H1 (cell line): ENCODE measurements at regions not wholly inside any gene's neighbourhood (a gene's known extent, or its start where the extent isn't known, plus 50 kb on each side); places are given as distances from the start of the nearest gene placed in this dataset.

ENCODE experiments used
- CTCF ChIA-PET: fragments of 300-600 bp; sonication (Branson Sonifier 250); formaldehyde crosslinking; loops from one replicate; lab custom pipeline; 2021; ENCODE audit not compliant: partially characterized antibody; lab: Charles Lee
- POLR2A ChIA-PET: fragments of 300-600 bp; sonication (Branson Sonifier 250); formaldehyde crosslinking; loops from one replicate; lab custom pipeline; 2021; ENCODE audit warnings: inconsistent platforms; ENCODE audit not compliant: partially characterized antibody; lab: Charles Lee
- DNase-seq, 2 experiments: peaks; one replicate each; pipeline versions ENCODE4 v3.0.0 to v3.0.0-alpha.2; 2010 to 2022; ENCODE audit warnings: low spot score in 2 of 2, low read depth in 1 of 2, mixed read lengths in 1 of 2
- FAIRE-seq: peaks from 2 replicates; lab custom pipeline; 2011; peaks lifted over from hg19 to GRCh38; lab: Jason Lieb, UNC
- H2AFZ ChIP-seq: 2 replicates; pipeline ENCODE4 v1.8.1; 2012; ENCODE audit warnings: low read length, inconsistent platforms
- H2AK5ac ChIP-seq: 2 replicates; pipeline ENCODE4 v1.6.1; 2013; ENCODE audit warnings: low read depth, low read length
- H2BK120ac ChIP-seq: replicated peaks from 2 replicates; pipeline ENCODE3; 2013; ENCODE audit warnings: low read depth, low read length, inconsistent platforms
- H2BK12ac ChIP-seq: 2 replicates; pipeline ENCODE4 v1.6.1; 2013; ENCODE audit warnings: low read depth, low read length
- H2BK15ac ChIP-seq: 2 replicates; pipeline ENCODE4 v1.6.1; 2013; ENCODE audit warnings: low read length
- H2BK20ac ChIP-seq: 2 replicates; pipeline ENCODE4 v1.6.1; 2013; ENCODE audit warnings: low read length
- H2BK5ac ChIP-seq: 2 replicates; pipeline ENCODE4 v1.6.1; 2013; ENCODE audit warnings: low read depth, low read length
- H3K14ac ChIP-seq: 2 replicates; pipeline ENCODE4 v1.6.1; 2013; ENCODE audit warnings: inconsistent platforms; ENCODE audit not compliant: insufficient read length
- H3K18ac ChIP-seq: 2 replicates; pipeline ENCODE4 v1.6.1; 2013; ENCODE audit warnings: low read length; ENCODE audit errors: extremely low read depth
- H3K23ac ChIP-seq: 2 replicates; pipeline ENCODE4 v1.6.1; 2013; ENCODE audit warnings: inconsistent platforms; ENCODE audit not compliant: insufficient read length
- H3K23me2 ChIP-seq: 2 replicates; pipeline ENCODE4 v1.6.1; 2013; ENCODE audit warnings: low read depth, low read length
- H3K27ac ChIP-seq: 2 replicates; pipeline ENCODE4 v1.6.1; 2011; ENCODE audit warnings: low read depth, low read length, inconsistent platforms
- H3K27me3 ChIP-seq, 4 experiments: replicated peaks in 1 of 4; 1 replicate in 1 of 4; 2 replicates in 3 of 4; pipeline versions ENCODE4 v1.6.1 to v1.8.1; 2011 to 2013; ENCODE audit warnings: low read length in 3 of 4, mild to moderate bottlenecking in 3 of 4, inconsistent platforms in 2 of 4, mixed read lengths in 2 of 4, moderate library complexity in 1 of 4; ENCODE audit not compliant: control insufficient read depth in 3 of 4, insufficient read depth in 3 of 4; ENCODE audit errors: extremely low read depth in 1 of 4
- H3K36me3 ChIP-seq, 4 experiments: 2 replicates each; pipeline versions ENCODE4 v1.6.1 to v1.8.1; 2011 to 2013; ENCODE audit warnings: mild to moderate bottlenecking in 4 of 4, low read length in 3 of 4, moderate library complexity in 2 of 4, control low read depth in 1 of 4, inconsistent platforms in 1 of 4; ENCODE audit not compliant: insufficient read depth in 4 of 4, control insufficient read depth in 2 of 4
- H3K4ac ChIP-seq: replicated peaks from 2 replicates; pipeline ENCODE3; 2013; ENCODE audit warnings: low read length, low read depth, mixed read lengths, inconsistent platforms; ENCODE audit not compliant: insufficient read length
- H3K4me1 ChIP-seq, 4 experiments: replicated peaks in 1 of 4; 1 replicate in 1 of 4; 2 replicates in 3 of 4; pipeline versions ENCODE4 v1.6.1 to v1.8.1; 2011 to 2013; ENCODE audit warnings: low read length in 3 of 4, inconsistent platforms in 2 of 4, mixed read lengths in 1 of 4; ENCODE audit not compliant: insufficient read depth in 4 of 4, control insufficient read depth in 3 of 4
- H3K4me2 ChIP-seq, 2 experiments: 2 replicates each; pipeline versions ENCODE4 v1.6.1 to v1.8.1; 2011 to 2013; ENCODE audit warnings: low read depth in 2 of 2, low read length in 2 of 2, control low read depth in 1 of 2, inconsistent platforms in 1 of 2, mild to moderate bottlenecking in 1 of 2; ENCODE audit not compliant: insufficient read depth in 1 of 2
- H3K4me3 ChIP-seq, 4 experiments: fragments of 200-600, 300-600 bp in 1 of 4; sonication (generic), shearing (Covaris generic), sonication (Bioruptor Twin) in 1 of 4; 2 replicates each; pipeline versions ENCODE4 v1.5.1 to v1.8.1; 2011 to 2016; ENCODE audit warnings: low read length in 4 of 4, low read depth in 3 of 4, control low read depth in 2 of 4, inconsistent platforms in 2 of 4, mild to moderate bottlenecking in 2 of 4, mixed read lengths in 1 of 4, moderate library complexity in 1 of 4; ENCODE audit not compliant: insufficient read depth in 2 of 4; ENCODE audit errors: extremely low read depth in 1 of 4
- H3K56ac ChIP-seq: replicated peaks from 2 replicates; pipeline ENCODE3; 2013; ENCODE audit warnings: low read depth, mild to moderate bottlenecking, mixed read lengths, low read length, inconsistent platforms; ENCODE audit not compliant: insufficient read length
- H3K79me1 ChIP-seq: 2 replicates; pipeline ENCODE4 v1.6.1; 2013; ENCODE audit warnings: low read depth, low read length, control low read depth
- H3K79me2 ChIP-seq, 2 experiments: 2 replicates each; pipeline versions ENCODE4 v1.6.1 to v1.8.1; 2012 to 2013; ENCODE audit warnings: low read length in 2 of 2, mild to moderate bottlenecking in 2 of 2, inconsistent platforms in 1 of 2; ENCODE audit not compliant: insufficient read depth in 2 of 2, control insufficient read depth in 1 of 2
- H3K9ac ChIP-seq, 4 experiments: replicated peaks in 1 of 4; 1 replicate in 1 of 4; 2 replicates in 3 of 4; pipeline versions ENCODE4 v1.6.1 to v1.8.1; 2011 to 2013; ENCODE audit warnings: low read depth in 3 of 4, low read length in 3 of 4, control low read depth in 2 of 4, mild to moderate bottlenecking in 2 of 4, moderate library complexity in 2 of 4, inconsistent platforms in 1 of 4; ENCODE audit errors: extremely low read depth in 1 of 4
- H3K9me3 ChIP-seq, 2 experiments: 2 replicates each; pipeline versions ENCODE4 v1.6.1 to v1.8.1; 2012 to 2013; ENCODE audit warnings: mild to moderate bottlenecking in 2 of 2, moderate library complexity in 2 of 2, control low read depth in 1 of 2, inconsistent platforms in 1 of 2, low read depth in 1 of 2, low read length in 1 of 2, mixed read lengths in 1 of 2; ENCODE audit not compliant: insufficient read depth in 2 of 2
- H4K20me1 ChIP-seq, 2 experiments: replicated peaks in 1 of 2; 2 replicates each; pipeline versions ENCODE3 to v1.8.1; 2011 to 2013; ENCODE audit warnings: inconsistent platforms in 2 of 2, low read length in 2 of 2, mild to moderate bottlenecking in 1 of 2; ENCODE audit not compliant: insufficient read depth in 2 of 2, control insufficient read depth in 1 of 2
- H4K5ac ChIP-seq: 2 replicates; pipeline ENCODE4 v1.6.1; 2013; ENCODE audit warnings: low read length, low read depth, mixed read lengths, inconsistent platforms; ENCODE audit not compliant: insufficient read length
- H4K8ac ChIP-seq: 2 replicates; pipeline ENCODE4 v1.8.0; 2013; ENCODE audit warnings: mild to moderate bottlenecking, moderate library complexity, low read length, inconsistent platforms; ENCODE audit not compliant: insufficient read depth; ENCODE audit errors: extremely low read depth
- H4K91ac ChIP-seq: replicated peaks from 2 replicates; pipeline ENCODE3; 2013; ENCODE audit warnings: low read length, mixed read lengths, inconsistent platforms; ENCODE audit not compliant: insufficient read length
- CBX8 ChIP-seq: fragments of 300-800, 300-1000 bp; sonication (generic); IDR thresholded peaks from 2 replicates; pipeline ENCODE4 v1.7.1; 2016; ENCODE audit warnings: low read depth, low read length, borderline replicate concordance
- CEBPB ChIP-seq: IDR thresholded peaks from 2 replicates; pipeline ENCODE4 v1.6.1; 2012; ENCODE audit warnings: low read depth, low read length
- CHD2 ChIP-seq: IDR thresholded peaks from 2 replicates; pipeline ENCODE4 v1.6.1; 2012; ENCODE audit warnings: low read length, improper control_type of control experiment
- CREB1 ChIP-seq: IDR thresholded peaks from 2 replicates; pipeline ENCODE4 v1.6.1; 2012; ENCODE audit warnings: inconsistent platforms
- CTBP2 ChIP-seq: IDR thresholded peaks from 2 replicates; pipeline ENCODE4 v1.7.0; 2011; ENCODE audit warnings: borderline replicate concordance, mild to moderate bottlenecking, moderate library complexity, mixed read lengths, low read length; ENCODE audit not compliant: insufficient read depth, insufficient read length
- KDM4A ChIP-seq: IDR thresholded peaks from one replicate; pipeline ENCODE4 v1.7.1; 2012; ENCODE audit warnings: low read depth, mild to moderate bottlenecking, moderate library complexity, low read length, inconsistent platforms; ENCODE audit not compliant: severe bottlenecking
- NANOG ChIP-seq: IDR thresholded peaks from 2 replicates; pipeline ENCODE4 v1.6.1; 2011; ENCODE audit warnings: low read length, low read depth, mild to moderate bottlenecking, inconsistent platforms; ENCODE audit not compliant: insufficient read depth, poor library complexity, severe bottlenecking
- PHF8 ChIP-seq: fragments of 200-600 bp; sonication (generic); conservative IDR thresholded peaks from 2 replicates; pipeline ENCODE4 v1.7.1; 2012; ENCODE audit warnings: low read depth, mild to moderate bottlenecking, inconsistent platforms, low read length, moderate library complexity
- POLR2AphosphoS5 ChIP-seq: IDR thresholded peaks from 2 replicates; pipeline ENCODE4 v1.6.1; 2011; ENCODE audit warnings: low read depth, low read length
- SAP30 ChIP-seq: fragments of 300-600 bp; sonication (generic); IDR thresholded peaks from 2 replicates; pipeline ENCODE4 v1.7.1; 2012; ENCODE audit warnings: low read length, moderate library complexity, mild to moderate bottlenecking, inconsistent platforms; ENCODE audit not compliant: insufficient read depth, insufficient replicate concordance
- SIN3A ChIP-seq, 2 experiments: IDR thresholded peaks in 1 of 2; conservative IDR thresholded peaks in 1 of 2; 2 replicates each; pipeline ENCODE4 v1.6.1; 2011 to 2012; ENCODE audit warnings: low read length in 2 of 2, improper control_type of control experiment in 1 of 2, low read depth in 1 of 2, mild to moderate bottlenecking in 1 of 2
- TAF1 ChIP-seq: IDR thresholded peaks from 2 replicates; pipeline ENCODE4 v1.6.1; 2011; ENCODE audit warnings: mild to moderate bottlenecking, low read depth, low read length
- WGBS, 2 experiments: shearing (Covaris generic) in 1 of 2; methylation state at CpG; one replicate each; pipeline versions ENCODE4 v1.1.6 to v1.1.7; 2013 to 2015; ENCODE audit warnings: low lambda C conversion rate in 2 of 2, mixed read lengths in 2 of 2, inconsistent platforms in 1 of 2, low coverage in 1 of 2, missing lambda C conversion rate in 1 of 2; ENCODE audit not compliant: insufficient replicate concordance in 2 of 2, insufficient coverage in 1 of 2, insufficient read length in 1 of 2; ENCODE audit errors: extremely low coverage in 1 of 2, missing lambda C conversion rate in 1 of 2; 5-methylcytosine and 5-hydroxymethylcytosine counted together
- TF ChIP-seq, protein P1 (sequence below): IDR thresholded peaks from 2 replicates; pipeline ENCODE4 v1.6.1; 2011; ENCODE audit warnings: low read depth, mild to moderate bottlenecking, low read length; ENCODE audit not compliant: insufficient read depth

DNA sequence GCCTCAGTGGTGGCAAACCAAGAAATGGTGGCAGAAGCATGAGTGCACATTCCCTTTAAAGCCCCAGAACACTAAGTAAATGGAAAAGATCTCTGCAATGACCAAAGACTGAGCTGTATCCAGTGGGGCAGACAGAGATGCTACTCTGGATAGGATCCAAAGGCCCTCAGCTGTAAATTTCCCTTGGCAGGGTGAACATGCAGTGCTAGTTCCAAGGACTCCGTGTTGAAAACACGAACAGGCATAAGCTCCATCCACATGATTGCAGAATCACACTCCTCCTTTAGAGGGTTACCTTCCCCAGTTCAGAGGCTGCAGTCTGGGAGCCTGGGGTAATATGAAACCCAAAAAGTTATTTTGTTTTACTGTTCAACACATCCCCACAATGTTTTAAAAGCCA lies 98.6 kb upstream of the KLF7 start:
- Histone ChIP-seq H3K23me2 (no peaks in the 10 kb centered on the region), H2AFZ (no peak overlapping the region), H3K14ac (no peak overlapping the region), H3K18ac (no peak overlapping the region), H4K91ac (no peak overlapping the region), H2BK20ac (no peak overlapping the region; the same call in 1 of the 2 replicates), H3K4me1 (no peaks in the 10 kb centered on the region), H2AK5ac (no peak overlapping the region), H2BK12ac (no peak overlapping the region), H2BK120ac (no peak overlapping the region), H2BK5ac (no peak overlapping the region), H3K79me2 (no peaks in the 10 kb centered on the region), H4K8ac (no peak overlapping the region), H3K9ac (no peak overlapping the region), H3K36me3 (no peaks in the 10 kb centered on the region), H3K56ac (no peak overlapping the region), H3K9me3 (no peaks in the 10 kb centered on the region), H3K4ac (no peak overlapping the region), H3K23ac (no peak overlapping the region), H4K5ac (no peak overlapping the region), H3K27me3 (no peaks in the 10 kb centered on the region), H3K4me2 (no peak overlapping the region), H3K4me3 (no peak overlapping the region), H3K79me1 (no peaks in the 10 kb centered on the region), H3K27ac (no peak overlapping the region), H4K20me1 (no peaks in the 10 kb centered on the region), H2BK15ac (0 out of 2 replicates have a peak overlapping the region, but pooled peaks have one; percentile 29)
- ChIA-PET CTCF (interaction anchor here (0.6 to 1.2 kb wide), 5 partner anchors 21 to 44 kb away, joined by 3 read pairs; no protein-coding TSS in a partner anchor), POLR2A (interaction anchor here (1.1 to 1.7 kb wide), 2 partner anchors 13 to 390 kb away, joined by 3 to 4 read pairs; no protein-coding TSS in a partner anchor)
- WGBS, 2 experiments, result 97% methylated on average over 2 of the region's 2 CpGs; no CpG with 5 or more reads in 1 of the 2 experiments
- FAIRE-seq, result no peak
- no peak for TF ChIP-seq CBX8
- TF ChIP-seq SAP30, result no peak
- TF ChIP-seq NANOG, result no peak
- no peak for TF ChIP-seq CREB1
- TF ChIP-seq PHF8, result no peak
- TF ChIP-seq CEBPB, result no peak
- no peak for TF ChIP-seq CTBP2
- no peak for TF ChIP-seq KDM4A
- TF ChIP-seq, protein P1, sequence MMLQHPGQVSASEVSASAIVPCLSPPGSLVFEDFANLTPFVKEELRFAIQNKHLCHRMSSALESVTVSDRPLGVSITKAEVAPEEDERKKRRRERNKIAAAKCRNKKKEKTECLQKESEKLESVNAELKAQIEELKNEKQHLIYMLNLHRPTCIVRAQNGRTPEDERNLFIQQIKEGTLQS, result no peak
- no peak for TF ChIP-seq SIN3A (conservative IDR thresholded peaks at IDR 0.05 in 1 of 2, IDR thresholded peaks at IDR 0.05 in 1 of 2; ENCODE audit: low read depth in 1 of 2, low read length in 2 of 2)
- no peak for TF ChIP-seq TAF1
- TF ChIP-seq POLR2AphosphoS5, result no peak
- TF ChIP-seq CHD2, result no peak
- DNase-seq, result no peak
